SK-N-SH treated with all-trans-retinoic acid at 6 μM for 48 hours (cell line): ENCODE measurements at regions not wholly inside any gene's neighbourhood (a gene's known extent, or its start where the extent isn't known, plus 50 kb on each side); places are given as distances from the start of the nearest gene placed in this dataset.
"Not testable (repeated sequence)": the region's sequence is repeated elsewhere in the genome, so short reads cannot be mapped to it uniquely, and the experiment has no call there.

Experiments
- ATAC-seq: fragments of 200-7000 bp; cut with Tn5 transposase; 3 replicates; pipeline ENCODE4 v1.9.1; 2020; ENCODE audit warnings: mild to moderate bottlenecking, moderate library complexity
- ARNTL ChIP-seq: fragments of 450-650 bp; formaldehyde crosslinking; IDR thresholded peaks from 2 replicates; pipeline ENCODE4 v1.5.0; 2020; ENCODE audit warnings: low read depth, mild to moderate bottlenecking, moderate library complexity, borderline replicate concordance
- BACH2 ChIP-seq: fragments of 250-450 bp; sonication (Bioruptor Pico); IDR thresholded peaks from 2 replicates; pipeline ENCODE4 v1.9.0; 2021; ENCODE audit warnings: mild to moderate bottlenecking, borderline replicate concordance
- CREB5 ChIP-seq: fragments of 250-450 bp; sonication (Bioruptor Pico); IDR thresholded peaks from 2 replicates; pipeline ENCODE4 v1.5.1; 2020; ENCODE audit warnings: low read depth, mild to moderate bottlenecking, moderate library complexity
- CSDC2 ChIP-seq: fragments of 250-450 bp; sonication (Bioruptor Pico); IDR thresholded peaks from 2 replicates; pipeline ENCODE4 v1.5.0; 2020; ENCODE audit warnings: mild to moderate bottlenecking, moderate library complexity
- ESRRG ChIP-seq: fragments of 250-450 bp; sonication (Bioruptor Pico); IDR thresholded peaks from 2 replicates; pipeline ENCODE4 v1.6.1; 2021; ENCODE audit warnings: mild to moderate bottlenecking
- GLIS3 ChIP-seq: fragments of 250-450 bp; sonication (Bioruptor Pico); IDR thresholded peaks from 2 replicates; pipeline ENCODE4 v1.5.0; 2020; ENCODE audit warnings: mild to moderate bottlenecking, moderate library complexity
- OSR1 ChIP-seq: fragments of 250-450 bp; sonication (Bioruptor Pico); IDR thresholded peaks from 2 replicates; pipeline ENCODE4 v1.8.0; 2022; ENCODE audit warnings: moderate library complexity, mild to moderate bottlenecking, inconsistent platforms
- PATZ1 ChIP-seq: fragments of 250-450 bp; sonication (Bioruptor Pico); IDR thresholded peaks from 2 replicates; pipeline ENCODE4 v1.8.0; 2020; ENCODE audit warnings: mild to moderate bottlenecking, moderate library complexity, borderline replicate concordance
- POU6F1 ChIP-seq: fragments of 250-450 bp; sonication (Bioruptor Pico); IDR thresholded peaks from 2 replicates; pipeline ENCODE4 v1.8.0; 2021; ENCODE audit warnings: low read depth, mild to moderate bottlenecking, moderate library complexity, borderline replicate concordance
- PPARA ChIP-seq: fragments of 250-450 bp; sonication (Bioruptor Pico); IDR thresholded peaks from 2 replicates; pipeline ENCODE4 v1.5.0; 2020; ENCODE audit warnings: mild to moderate bottlenecking, borderline replicate concordance
- RARB ChIP-seq: fragments of 250-450 bp; sonication (Bioruptor Pico); IDR thresholded peaks from 2 replicates; pipeline ENCODE4 v1.8.0; 2021; ENCODE audit warnings: mild to moderate bottlenecking, moderate library complexity
- SNAI2 ChIP-seq: fragments of 250-450 bp; sonication (Bioruptor Pico); IDR thresholded peaks from 2 replicates; pipeline ENCODE4 v1.5.0; 2020; ENCODE audit warnings: mild to moderate bottlenecking, moderate library complexity
- TCF4 ChIP-seq: fragments of 250-450 bp; sonication (Bioruptor Pico); IDR thresholded peaks from 2 replicates; pipeline ENCODE4 v1.8.0; 2021; ENCODE audit warnings: mild to moderate bottlenecking, moderate library complexity, borderline replicate concordance
- TOX ChIP-seq: fragments of 250-450 bp; sonication (Bioruptor Pico); IDR thresholded peaks from 2 replicates; pipeline ENCODE4 v1.8.0; 2021; ENCODE audit warnings: mild to moderate bottlenecking, moderate library complexity, borderline replicate concordance
- TSHZ2 ChIP-seq: fragments of 250-450 bp; sonication (Bioruptor Pico); IDR thresholded peaks from 2 replicates; pipeline ENCODE4 v1.5.0; 2020; ENCODE audit warnings: mild to moderate bottlenecking, moderate library complexity
- ZC3H10 ChIP-seq: fragments of 250-450 bp; sonication (Bioruptor Pico); IDR thresholded peaks from 2 replicates; pipeline ENCODE4 v1.5.1; 2021; ENCODE audit warnings: mild to moderate bottlenecking, moderate library complexity
- ZFP3 ChIP-seq: fragments of 250-450 bp; sonication (Bioruptor Pico); IDR thresholded peaks from 2 replicates; pipeline ENCODE4 v1.5.0; 2020; ENCODE audit warnings: mild to moderate bottlenecking, moderate library complexity
- ZFP30 ChIP-seq: fragments of 450-650 bp; formaldehyde crosslinking; IDR thresholded peaks from 2 replicates; pipeline ENCODE4 v1.5.0; 2022; ENCODE audit warnings: mild to moderate bottlenecking, moderate library complexity
- ZNF70 ChIP-seq: fragments of 450-650 bp; formaldehyde crosslinking; IDR thresholded peaks from 2 replicates; pipeline ENCODE4 v1.5.0; 2020; ENCODE audit warnings: mild to moderate bottlenecking, moderate library complexity

GRCh38 chr6:131433927-131434326 lies 139.1 kb upstream of the ARG1 start (continued):
- TF ChIP-seq ARNTL (CRISPR knock-in tag) (no peak), GLIS3 (CRISPR knock-in tag) (no peak), OSR1 (CRISPR knock-in tag) (no peak)

GRCh38 chr6:131436358-131436757 lies 136.7 kb upstream of the ARG1 start:
- TF ChIP-seq PPARA (CRISPR knock-in tag): no peak
- TF ChIP-seq ZC3H10 (CRISPR knock-in tag): no peak
- TF ChIP-seq PATZ1: no peak
- no peak for ATAC-seq

GRCh38 chr6:131443014-131443413 lies 130.0 kb upstream of the ARG1 start:
- TF ChIP-seq SNAI2 (CRISPR knock-in tag): no peak
- no peak for TF ChIP-seq CREB5
- no peak for TF ChIP-seq TOX
- TF ChIP-seq ZFP30 (CRISPR knock-in tag): no peak
- no peak for ATAC-seq

GRCh38 chr6:131443514-131443913 lies 129.5 kb upstream of the ARG1 start:
- ATAC-seq: no peak
- TF ChIP-seq RARB (CRISPR knock-in tag) (no peak), TOX (no peak), POU6F1 (CRISPR knock-in tag) (no peak), TCF4 (CRISPR knock-in tag) (no peak), ZNF70 (no peak)

- not testable (repeated sequence) for ATAC-seq
Observed at GRCh38 chr6:131445356-131445755, 127.7 kb upstream of the ARG1 start.

- TF ChIP-seq RARB (CRISPR knock-in tag) (no peak), TSHZ2 (no peak)
- no peak for ATAC-seq
Observed at GRCh38 chr6:131450861-131451260, 122.2 kb upstream of the ARG1 start.

GRCh38 chr6:131451321-131452144 lies 121.5 kb upstream of the ARG1 start:
- ATAC-seq: no peak
- no peak for TF ChIP-seq BACH2
- TF ChIP-seq CSDC2 (CRISPR knock-in tag): no peak
- TF ChIP-seq ZC3H10 (CRISPR knock-in tag): no peak
- TF ChIP-seq ZFP3 (CRISPR knock-in tag): no peak
- no peak for TF ChIP-seq ESRRG (CRISPR knock-in tag)
- TF ChIP-seq OSR1 (CRISPR knock-in tag): no peak
- TF ChIP-seq TOX: no peak
- TF ChIP-seq TSHZ2: no peak
- TF ChIP-seq POU6F1 (CRISPR knock-in tag): no peak
